ENCODE measurements at regions not wholly inside any gene's neighbourhood (a gene's known extent, or its start where the extent isn't known, plus 50 kb on each side); places are given as distances from the start of the nearest gene placed in this dataset.
"Not testable (repeated sequence)": the region's sequence is repeated elsewhere in the genome, so short reads cannot be mapped to it uniquely, and the experiment has no call there.

DNA sequence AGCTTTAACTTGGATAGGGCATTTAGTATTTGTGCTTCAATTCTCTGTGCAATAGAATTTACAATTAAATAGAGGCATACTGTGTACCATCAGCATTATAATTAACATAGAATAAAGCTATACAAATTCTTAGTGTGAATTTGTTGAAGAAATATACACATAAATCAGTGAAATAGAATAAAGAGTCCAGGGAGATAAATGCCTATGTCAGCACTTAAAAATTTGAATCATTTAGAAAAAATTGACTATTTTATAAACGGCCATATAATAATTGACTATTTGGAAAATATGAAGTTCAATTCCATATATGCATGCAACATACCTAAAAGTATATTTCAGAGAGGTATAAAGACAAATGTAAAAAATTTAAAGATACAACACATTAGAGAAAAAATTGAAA is 348.7 kb downstream of the NR4A2 start:
- DNase-seq, result no peak
- TF ChIP-seq CTCF (IDR thresholded peaks at IDR 0.05), result no peak
- no peaks in the 10 kb centered on the region for H3K9me3 ChIP-seq
- H3K27me3 ChIP-seq, result no peaks in the 10 kb centered on the region
- H3K4me1 ChIP-seq, result no peaks in the 10 kb centered on the region
- intact Hi-C loops (cut with DNase I; ENCODE audit: low total_unique reads), result no loop called here
- H3K36me3 ChIP-seq, result no peaks in the 10 kb centered on the region
- no peak overlapping the region for H3K4me3 ChIP-seq
- H3K27ac ChIP-seq, result no peak overlapping the region

DNA sequence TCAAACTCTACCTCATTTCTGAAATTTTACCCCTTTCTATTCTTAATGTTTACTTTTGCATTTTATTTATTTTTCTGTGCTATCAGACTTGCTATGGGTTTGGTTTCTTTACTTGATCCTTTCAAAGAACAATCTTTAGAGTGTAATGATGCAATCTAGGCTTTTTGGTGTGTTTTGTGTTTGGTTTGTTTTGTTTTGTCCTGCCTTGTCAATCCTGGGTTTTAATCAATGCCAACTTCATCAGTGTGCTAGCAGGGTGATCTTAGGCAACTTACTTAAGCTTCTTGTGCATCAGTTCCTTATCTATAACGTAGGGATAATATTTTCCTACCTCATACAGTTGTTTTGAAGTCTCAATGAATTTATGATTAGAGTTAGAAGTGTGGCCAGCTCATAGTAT is 350.4 kb downstream of the NR4A2 start:
- Histone ChIP-seq H3K36me3 (no peaks in the 10 kb centered on the region), H3K27ac (no peak overlapping the region), H3K27me3 (no peaks in the 10 kb centered on the region), H3K4me1 (no peaks in the 10 kb centered on the region), H3K4me3 (no peak overlapping the region), H3K9me3 (no peaks in the 10 kb centered on the region)
- no peak for DNase-seq
- TF ChIP-seq CTCF (IDR thresholded peaks at IDR 0.05), result no peak
- intact Hi-C loops (cut with DNase I; ENCODE audit: low total_unique reads), result no loop called here

DNA sequence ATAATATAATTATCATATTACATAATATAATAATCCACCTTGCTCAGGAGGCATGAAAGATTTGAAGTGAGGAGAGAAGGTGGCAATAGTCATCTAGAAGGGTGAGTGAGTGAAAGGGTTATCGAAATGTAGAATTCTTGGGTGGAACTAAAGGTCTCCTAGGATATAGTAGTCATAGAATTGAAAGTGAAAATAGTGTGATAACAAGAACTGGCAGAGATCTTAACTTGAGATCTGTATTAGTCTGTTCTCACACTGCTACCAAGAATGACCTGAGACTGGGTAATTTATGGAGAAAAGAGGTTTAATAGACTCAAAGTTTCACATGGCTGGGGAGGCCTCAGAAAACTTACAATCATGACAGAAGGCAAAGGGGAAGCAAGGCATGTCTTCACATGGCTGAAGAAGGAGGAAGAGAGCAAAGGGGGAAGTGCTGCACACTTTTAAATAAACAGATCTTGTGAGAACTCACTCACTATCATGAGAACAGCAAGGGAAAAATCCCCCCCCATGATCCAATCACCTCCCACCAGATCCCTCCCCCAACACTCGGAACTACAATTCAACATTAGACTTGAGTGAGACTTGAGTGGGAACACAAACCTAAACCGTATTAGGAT is 351.5 kb downstream of the NR4A2 start:
- no peaks in the 10 kb centered on the region for H3K4me1 ChIP-seq
- no peaks in the 10 kb centered on the region for H3K36me3 ChIP-seq
- intact Hi-C loops (cut with DNase I; ENCODE audit: low total_unique reads), result no loop called here
- no peak for DNase-seq
- H3K9me3 ChIP-seq, result no peaks in the 10 kb centered on the region
- no peak overlapping the region for H3K4me3 ChIP-seq
- H3K27ac ChIP-seq, result no peak overlapping the region
- H3K27me3 ChIP-seq, result no peaks in the 10 kb centered on the region
- TF ChIP-seq CTCF (IDR thresholded peaks at IDR 0.05), result no peak

DNA sequence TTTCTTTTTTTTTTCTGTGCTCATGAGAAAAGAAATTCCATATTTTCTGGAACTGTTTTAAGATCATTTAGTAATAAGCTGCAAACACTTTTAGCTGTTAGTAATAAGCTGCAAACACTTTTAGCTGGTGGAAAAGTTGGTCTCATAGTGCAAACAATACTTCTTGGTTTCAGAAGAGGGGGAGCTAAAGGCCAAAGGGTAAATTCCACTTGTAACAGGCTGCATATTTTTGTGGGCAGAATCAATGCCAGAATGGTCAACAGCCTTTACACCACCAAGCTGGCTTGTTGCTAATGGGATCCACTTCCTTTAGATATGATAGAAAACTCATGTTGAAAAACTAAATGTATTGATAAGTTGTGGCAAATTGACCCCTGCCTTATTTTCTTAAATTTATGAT is 356.8 kb downstream of the NR4A2 start:
- no peaks in the 10 kb centered on the region for H3K36me3 ChIP-seq

DNA sequence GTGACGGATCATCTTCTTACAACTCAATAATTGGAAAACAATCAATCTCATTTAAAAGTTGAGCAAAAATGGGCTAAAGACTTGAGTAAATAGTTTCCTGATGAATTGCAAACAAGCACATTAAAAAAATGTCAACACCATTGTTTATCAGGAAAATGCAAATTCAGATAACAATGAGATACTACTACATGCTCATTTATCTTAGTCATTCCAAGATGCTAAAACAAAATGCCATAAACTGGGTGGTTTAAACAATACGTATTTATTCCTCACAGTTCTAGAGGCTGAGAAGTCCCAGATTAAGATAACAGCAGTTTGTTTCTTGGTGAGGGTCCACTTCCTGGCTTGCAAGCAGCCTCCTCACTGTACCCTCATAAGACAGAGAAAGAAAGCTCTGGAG is 359.6 kb downstream of the NR4A2 start:
- TF ChIP-seq CTCF (IDR thresholded peaks at IDR 0.05), result no peak
- H3K27ac ChIP-seq, result no peak overlapping the region
- H3K36me3 ChIP-seq, result no peaks in the 10 kb centered on the region
- H3K4me1 ChIP-seq, result no peaks in the 10 kb centered on the region
- no peaks in the 10 kb centered on the region for H3K9me3 ChIP-seq
- no peak for DNase-seq
- no peaks in the 10 kb centered on the region for H3K27me3 ChIP-seq
- no peak overlapping the region for H3K4me3 ChIP-seq
- intact Hi-C loops (cut with DNase I; ENCODE audit: low total_unique reads), result no loop called here

More for the DNA sequence above, 356.8 kb downstream of the NR4A2 start:
- no peak for DNase-seq
- H3K4me1 ChIP-seq, result no peaks in the 10 kb centered on the region
- no peak for TF ChIP-seq CTCF (IDR thresholded peaks at IDR 0.05)
- no peak overlapping the region for H3K27ac ChIP-seq
- H3K4me3 ChIP-seq, result no peak overlapping the region
- H3K27me3 ChIP-seq, result no peaks in the 10 kb centered on the region
- intact Hi-C loops (cut with DNase I; ENCODE audit: low total_unique reads), result no loop called here
- H3K9me3 ChIP-seq, result no peaks in the 10 kb centered on the region

- H3K4me1 ChIP-seq; H3K36me3 ChIP-seq; H3K9me3 ChIP-seq; DNase-seq; H3K27me3 ChIP-seq; H3K4me3 ChIP-seq; H3K27ac ChIP-seq; intact Hi-C loops (cut with DNase I; ENCODE audit: low total_unique reads): not testable (repeated sequence)
Observed at GRCh38 chr2:155966064-155966471, 366.5 kb downstream of the NR4A2 start.
